ENCODE measurements at regions not wholly inside any gene's neighbourhood (a gene's known extent, or its start where the extent isn't known, plus 50 kb on each side); places are given as distances from the start of the nearest gene placed in this dataset.

DNA sequence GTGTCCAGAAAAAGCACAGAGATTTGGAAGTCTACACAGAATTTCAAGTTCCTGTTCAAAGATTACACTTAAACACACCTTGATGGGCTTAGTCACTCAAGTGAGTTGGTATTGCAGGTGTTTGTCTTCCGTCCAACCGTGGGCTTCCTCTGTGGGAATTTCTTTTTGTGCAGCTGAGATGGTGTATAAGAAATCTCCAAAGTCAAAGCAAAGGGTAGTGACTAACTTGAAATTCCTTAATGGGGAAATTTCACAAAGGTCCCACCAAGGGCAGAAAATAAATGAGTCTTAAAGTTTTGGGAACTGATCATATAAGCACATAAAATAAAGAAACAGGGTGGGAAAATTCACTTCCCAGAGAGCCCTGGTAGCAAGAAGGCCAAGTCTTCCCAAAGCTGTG is 102.0 kb upstream of the TNFAIP3 start:
- ATAC-seq: no peak
- no peak for TF ChIP-seq ZNF70 (CRISPR knock-in tag; IDR thresholded peaks at IDR 0.05)
- TF ChIP-seq CSDC2 (CRISPR knock-in tag; IDR thresholded peaks at IDR 0.05): no peak
- TF ChIP-seq, protein P1, sequence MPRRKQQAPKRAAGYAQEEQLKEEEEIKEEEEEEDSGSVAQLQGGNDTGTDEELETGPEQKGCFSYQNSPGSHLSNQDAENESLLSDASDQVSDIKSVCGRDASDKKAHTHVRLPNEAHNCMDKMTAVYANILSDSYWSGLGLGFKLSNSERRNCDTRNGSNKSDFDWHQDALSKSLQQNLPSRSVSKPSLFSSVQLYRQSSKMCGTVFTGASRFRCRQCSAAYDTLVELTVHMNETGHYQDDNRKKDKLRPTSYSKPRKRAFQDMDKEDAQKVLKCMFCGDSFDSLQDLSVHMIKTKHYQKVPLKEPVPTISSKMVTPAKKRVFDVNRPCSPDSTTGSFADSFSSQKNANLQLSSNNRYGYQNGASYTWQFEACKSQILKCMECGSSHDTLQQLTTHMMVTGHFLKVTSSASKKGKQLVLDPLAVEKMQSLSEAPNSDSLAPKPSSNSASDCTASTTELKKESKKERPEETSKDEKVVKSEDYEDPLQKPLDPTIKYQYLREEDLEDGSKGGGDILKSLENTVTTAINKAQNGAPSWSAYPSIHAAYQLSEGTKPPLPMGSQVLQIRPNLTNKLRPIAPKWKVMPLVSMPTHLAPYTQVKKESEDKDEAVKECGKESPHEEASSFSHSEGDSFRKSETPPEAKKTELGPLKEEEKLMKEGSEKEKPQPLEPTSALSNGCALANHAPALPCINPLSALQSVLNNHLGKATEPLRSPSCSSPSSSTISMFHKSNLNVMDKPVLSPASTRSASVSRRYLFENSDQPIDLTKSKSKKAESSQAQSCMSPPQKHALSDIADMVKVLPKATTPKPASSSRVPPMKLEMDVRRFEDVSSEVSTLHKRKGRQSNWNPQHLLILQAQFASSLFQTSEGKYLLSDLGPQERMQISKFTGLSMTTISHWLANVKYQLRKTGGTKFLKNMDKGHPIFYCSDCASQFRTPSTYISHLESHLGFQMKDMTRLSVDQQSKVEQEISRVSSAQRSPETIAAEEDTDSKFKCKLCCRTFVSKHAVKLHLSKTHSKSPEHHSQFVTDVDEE (CRISPR knock-in tag; IDR thresholded peaks at IDR 0.05): no peak
- TF ChIP-seq ZNF565 (CRISPR knock-in tag; conservative IDR thresholded peaks at IDR 0.05; ENCODE audit: low read depth): no peak
- TF ChIP-seq, protein P2, sequence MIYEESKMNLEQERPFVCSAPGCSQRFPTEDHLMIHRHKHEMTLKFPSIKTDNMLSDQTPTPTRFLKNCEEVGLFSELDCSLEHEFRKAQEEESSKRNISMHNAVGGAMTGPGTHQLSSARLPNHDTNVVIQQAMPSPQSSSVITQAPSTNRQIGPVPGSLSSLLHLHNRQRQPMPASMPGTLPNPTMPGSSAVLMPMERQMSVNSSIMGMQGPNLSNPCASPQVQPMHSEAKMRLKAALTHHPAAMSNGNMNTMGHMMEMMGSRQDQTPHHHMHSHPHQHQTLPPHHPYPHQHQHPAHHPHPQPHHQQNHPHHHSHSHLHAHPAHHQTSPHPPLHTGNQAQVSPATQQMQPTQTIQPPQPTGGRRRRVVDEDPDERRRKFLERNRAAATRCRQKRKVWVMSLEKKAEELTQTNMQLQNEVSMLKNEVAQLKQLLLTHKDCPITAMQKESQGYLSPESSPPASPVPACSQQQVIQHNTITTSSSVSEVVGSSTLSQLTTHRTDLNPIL (CRISPR knock-in tag; IDR thresholded peaks at IDR 0.05; ENCODE audit: low read depth): no peak
- TF ChIP-seq BACH2 (CRISPR knock-in tag; IDR thresholded peaks at IDR 0.05; ENCODE audit: borderline replicate concordance): no peak
- no peak for TF ChIP-seq OSR1 (CRISPR knock-in tag; IDR thresholded peaks at IDR 0.05)
- TF ChIP-seq RARB (CRISPR knock-in tag; IDR thresholded peaks at IDR 0.05): no peak
- no peak for TF ChIP-seq TOX (CRISPR knock-in tag; IDR thresholded peaks at IDR 0.05; ENCODE audit: borderline replicate concordance)
- TF ChIP-seq, protein P3, sequence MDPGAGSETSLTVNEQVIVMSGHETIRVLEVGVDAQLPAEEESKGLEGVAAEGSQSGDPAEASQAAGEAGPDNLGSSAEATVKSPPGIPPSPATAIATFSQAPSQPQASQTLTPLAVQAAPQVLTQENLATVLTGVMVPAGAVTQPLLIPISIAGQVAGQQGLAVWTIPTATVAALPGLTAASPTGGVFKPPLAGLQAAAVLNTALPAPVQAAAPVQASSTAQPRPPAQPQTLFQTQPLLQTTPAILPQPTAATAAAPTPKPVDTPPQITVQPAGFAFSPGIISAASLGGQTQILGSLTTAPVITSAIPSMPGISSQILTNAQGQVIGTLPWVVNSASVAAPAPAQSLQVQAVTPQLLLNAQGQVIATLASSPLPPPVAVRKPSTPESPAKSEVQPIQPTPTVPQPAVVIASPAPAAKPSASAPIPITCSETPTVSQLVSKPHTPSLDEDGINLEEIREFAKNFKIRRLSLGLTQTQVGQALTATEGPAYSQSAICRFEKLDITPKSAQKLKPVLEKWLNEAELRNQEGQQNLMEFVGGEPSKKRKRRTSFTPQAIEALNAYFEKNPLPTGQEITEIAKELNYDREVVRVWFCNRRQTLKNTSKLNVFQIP (CRISPR knock-in tag; IDR thresholded peaks at IDR 0.05; ENCODE audit: borderline replicate concordance, low read depth): no peak
- TF ChIP-seq ZC3H10 (CRISPR knock-in tag; IDR thresholded peaks at IDR 0.05): no peak
- no peak for TF ChIP-seq ZFP30 (CRISPR knock-in tag; IDR thresholded peaks at IDR 0.05)
- TF ChIP-seq GLIS3 (CRISPR knock-in tag; IDR thresholded peaks at IDR 0.05): no peak
- TF ChIP-seq PPARA (CRISPR knock-in tag; IDR thresholded peaks at IDR 0.05; ENCODE audit: borderline replicate concordance): no peak
- no peak for TF ChIP-seq ESRRG (CRISPR knock-in tag; IDR thresholded peaks at IDR 0.05)
- no peak for TF ChIP-seq TCF4 (CRISPR knock-in tag; IDR thresholded peaks at IDR 0.05; ENCODE audit: borderline replicate concordance)

GRCh38 chr6:137766596-137767370 is 100.3 kb upstream of the TNFAIP3 start:
- no peak for ATAC-seq
- no peak for TF ChIP-seq CSRNP3 (CRISPR knock-in tag; IDR thresholded peaks at IDR 0.05)
- TF ChIP-seq ZNF8 (CRISPR knock-in tag; IDR thresholded peaks at IDR 0.05): no peak
- TF ChIP-seq ESRRG (CRISPR knock-in tag; IDR thresholded peaks at IDR 0.05): no peak
- no peak for TF ChIP-seq ZNF565 (CRISPR knock-in tag; conservative IDR thresholded peaks at IDR 0.05; ENCODE audit: low read depth)
- no peak for TF ChIP-seq PPARA (CRISPR knock-in tag; IDR thresholded peaks at IDR 0.05; ENCODE audit: borderline replicate concordance)
- no peak for TF ChIP-seq TOX (CRISPR knock-in tag; IDR thresholded peaks at IDR 0.05; ENCODE audit: borderline replicate concordance)
- TF ChIP-seq ZFP30 (CRISPR knock-in tag; IDR thresholded peaks at IDR 0.05): no peak
- TF ChIP-seq ZFP3 (CRISPR knock-in tag; IDR thresholded peaks at IDR 0.05): no peak
- TF ChIP-seq, protein P4, sequence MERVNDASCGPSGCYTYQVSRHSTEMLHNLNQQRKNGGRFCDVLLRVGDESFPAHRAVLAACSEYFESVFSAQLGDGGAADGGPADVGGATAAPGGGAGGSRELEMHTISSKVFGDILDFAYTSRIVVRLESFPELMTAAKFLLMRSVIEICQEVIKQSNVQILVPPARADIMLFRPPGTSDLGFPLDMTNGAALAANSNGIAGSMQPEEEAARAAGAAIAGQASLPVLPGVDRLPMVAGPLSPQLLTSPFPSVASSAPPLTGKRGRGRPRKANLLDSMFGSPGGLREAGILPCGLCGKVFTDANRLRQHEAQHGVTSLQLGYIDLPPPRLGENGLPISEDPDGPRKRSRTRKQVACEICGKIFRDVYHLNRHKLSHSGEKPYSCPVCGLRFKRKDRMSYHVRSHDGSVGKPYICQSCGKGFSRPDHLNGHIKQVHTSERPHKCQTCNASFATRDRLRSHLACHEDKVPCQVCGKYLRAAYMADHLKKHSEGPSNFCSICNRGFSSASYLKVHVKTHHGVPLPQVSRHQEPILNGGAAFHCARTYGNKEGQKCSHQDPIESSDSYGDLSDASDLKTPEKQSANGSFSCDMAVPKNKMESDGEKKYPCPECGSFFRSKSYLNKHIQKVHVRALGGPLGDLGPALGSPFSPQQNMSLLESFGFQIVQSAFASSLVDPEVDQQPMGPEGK (CRISPR knock-in tag; IDR thresholded peaks at IDR 0.05; ENCODE audit: borderline replicate concordance): no peak
- TF ChIP-seq ZC3H10 (CRISPR knock-in tag; IDR thresholded peaks at IDR 0.05): no peak
- no peak for TF ChIP-seq BACH2 (CRISPR knock-in tag; IDR thresholded peaks at IDR 0.05; ENCODE audit: borderline replicate concordance)
- TF ChIP-seq, protein P3 (CRISPR knock-in tag; IDR thresholded peaks at IDR 0.05; ENCODE audit: borderline replicate concordance, low read depth): no peak
- TF ChIP-seq GLIS3 (CRISPR knock-in tag; IDR thresholded peaks at IDR 0.05): no peak
